Umbilical cord (tissue), 1 donor: ENCODE measurements at regions not wholly inside any gene's neighbourhood (a gene's known extent, or its start where the extent isn't known, plus 50 kb on each side); places are given as distances from the start of the nearest gene placed in this dataset.
"Not testable (repeated sequence)": the region's sequence is repeated elsewhere in the genome, so short reads cannot be mapped to it uniquely, and the experiment has no call there.

Experiments used
- DNase-seq: peaks from one replicate; pipeline ENCODE4 v3.0.0-alpha.2; 2015; ENCODE audit warnings: low spot score

DNA sequence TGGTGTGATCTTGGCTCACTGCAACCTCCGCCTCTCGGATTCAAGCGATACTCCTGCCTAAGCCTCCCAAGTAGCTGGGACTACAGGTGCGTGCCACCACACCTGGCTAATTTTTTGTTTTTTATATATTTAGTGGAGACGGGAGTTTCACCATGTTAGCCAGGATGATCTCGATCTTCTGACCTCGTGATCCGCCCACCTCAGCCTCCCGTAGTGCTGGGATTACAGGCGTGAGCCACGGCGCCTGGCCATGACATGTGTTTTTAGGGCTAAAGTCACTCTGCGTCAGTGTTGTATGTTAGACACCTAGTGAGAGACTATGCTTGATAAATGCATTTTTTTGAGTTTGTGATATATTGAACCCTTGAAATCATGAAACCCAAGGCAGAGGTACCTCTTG, 674.6 kb upstream of the CTNND2 start:
- DNase-seq = not testable (repeated sequence)

DNA sequence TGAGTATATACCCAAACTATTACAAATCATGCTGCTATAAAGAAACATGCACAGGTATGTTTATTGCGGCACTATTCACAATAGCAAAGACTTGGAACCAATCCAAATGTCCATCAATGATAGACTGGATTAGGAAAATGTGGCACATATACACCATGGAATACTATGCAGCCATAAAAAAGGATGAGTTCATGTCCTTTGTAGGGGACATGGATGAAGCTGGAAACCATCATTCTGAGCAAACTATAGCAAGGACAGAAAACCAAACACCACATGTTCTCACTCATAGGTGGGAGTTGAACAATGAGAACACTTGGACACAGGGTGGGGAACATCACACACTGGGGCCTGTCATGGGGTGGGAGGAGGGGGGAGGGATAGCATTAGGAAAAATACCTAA, 672.7 kb upstream of the CTNND2 start:
- not testable (repeated sequence) for DNase-seq

- DNase-seq = not testable (repeated sequence)
Measured at GRCh38 chr5:12574298-12575093, 670.2 kb upstream of the CTNND2 start.

DNA sequence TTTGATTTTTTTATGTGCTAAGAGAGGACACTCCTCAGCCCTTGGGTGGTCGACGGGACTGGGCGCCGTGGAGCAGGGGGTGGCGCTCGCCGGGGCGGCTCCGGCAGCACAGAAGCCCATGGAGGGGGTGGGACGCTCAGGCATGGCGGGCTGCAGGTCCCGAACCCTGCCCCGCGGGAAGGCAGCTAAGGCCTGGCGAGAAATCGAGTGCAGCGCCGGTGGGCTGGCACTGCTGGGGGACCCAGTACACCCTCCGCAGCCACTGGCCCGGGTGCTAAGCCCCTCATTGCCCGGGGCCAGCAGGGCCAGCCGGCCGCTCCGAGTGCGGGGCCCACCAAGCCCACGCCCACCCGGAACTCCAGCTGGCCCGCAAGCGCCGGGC, 669.7 kb upstream of the CTNND2 start:
- DNase-seq = not testable (repeated sequence)

GRCh38 chr5:12570688-12571087, 666.4 kb upstream of the CTNND2 start:
- DNase-seq = no peak

DNA sequence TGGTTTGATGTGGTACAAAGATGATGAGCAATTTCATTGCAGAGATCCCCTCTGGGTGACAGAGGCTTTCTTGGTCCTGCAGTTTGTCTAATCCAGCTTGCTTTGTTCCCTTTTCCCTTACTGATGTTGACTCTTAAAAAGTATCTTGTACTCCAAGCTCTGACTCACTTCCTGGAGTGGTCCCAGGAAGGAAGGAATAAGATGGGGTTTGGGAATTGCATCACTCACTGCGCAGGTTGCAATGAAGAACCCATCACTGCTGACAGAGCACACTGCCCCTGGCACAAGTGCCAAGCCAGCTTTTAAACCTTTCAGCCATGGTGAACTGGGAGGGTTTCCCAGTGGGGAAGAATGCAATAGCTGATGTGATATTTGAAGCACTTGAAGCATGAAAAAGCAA, 662.2 kb upstream of the CTNND2 start:
- no peak for DNase-seq

DNA sequence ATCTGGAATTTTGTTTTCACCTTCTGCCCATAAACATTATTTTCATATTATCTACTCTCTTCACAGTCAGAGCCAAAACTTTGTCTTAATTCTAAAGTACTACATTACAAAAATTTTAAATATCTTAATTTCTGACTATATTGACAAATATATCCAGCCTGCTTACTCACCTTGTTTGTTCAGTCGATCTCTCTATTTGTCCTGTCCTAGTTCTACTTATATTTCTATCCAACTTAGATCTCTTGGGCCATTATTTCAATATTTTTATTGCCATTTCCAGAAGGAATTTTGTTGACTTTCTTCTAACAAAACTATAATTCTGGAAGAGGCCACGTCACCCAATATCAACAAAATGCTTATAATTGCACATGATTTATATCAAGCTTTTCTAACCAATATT, 652.8 kb upstream of the CTNND2 start:
- no peak for DNase-seq

DNA sequence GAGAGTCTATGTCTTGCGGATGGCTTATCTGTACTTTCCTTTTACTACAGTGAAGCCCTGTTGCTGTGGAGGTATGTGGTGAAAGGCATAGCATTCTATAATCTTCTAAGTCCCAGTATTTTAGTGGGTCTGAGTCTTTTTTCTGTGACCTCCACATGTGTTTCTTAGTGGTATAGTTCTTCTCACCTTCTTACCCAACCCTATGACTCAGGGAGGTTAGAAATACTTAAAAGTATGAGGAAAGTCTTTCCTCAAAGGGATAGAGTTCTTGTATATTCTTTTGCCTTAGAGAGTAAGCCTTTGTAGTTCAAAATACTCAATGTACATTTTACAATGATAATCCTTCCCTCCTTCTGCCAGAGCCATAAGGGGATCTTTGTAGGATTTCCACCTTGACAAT, 621.9 kb upstream of the CTNND2 start:
- no peak for DNase-seq

DNA sequence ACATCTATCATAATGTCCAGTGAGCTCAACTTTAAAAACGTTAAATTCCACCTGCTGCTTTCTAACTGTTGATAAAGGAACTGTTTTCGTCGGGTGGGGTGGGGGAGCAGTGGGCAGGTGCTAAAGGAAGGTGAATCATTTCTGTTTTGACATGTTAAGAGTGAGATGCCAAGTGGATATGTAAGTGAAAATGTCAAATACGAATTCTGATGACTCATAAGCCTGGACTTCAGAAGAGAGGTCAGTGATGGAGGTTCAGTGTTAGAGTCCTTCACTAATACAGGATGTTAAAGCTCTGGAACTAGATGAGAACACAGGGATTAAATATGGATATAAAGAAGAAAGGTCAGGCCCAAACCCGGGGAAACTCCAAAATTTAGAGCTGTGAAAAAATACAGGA, 617.9 kb upstream of the CTNND2 start:
- no peak for DNase-seq

DNA sequence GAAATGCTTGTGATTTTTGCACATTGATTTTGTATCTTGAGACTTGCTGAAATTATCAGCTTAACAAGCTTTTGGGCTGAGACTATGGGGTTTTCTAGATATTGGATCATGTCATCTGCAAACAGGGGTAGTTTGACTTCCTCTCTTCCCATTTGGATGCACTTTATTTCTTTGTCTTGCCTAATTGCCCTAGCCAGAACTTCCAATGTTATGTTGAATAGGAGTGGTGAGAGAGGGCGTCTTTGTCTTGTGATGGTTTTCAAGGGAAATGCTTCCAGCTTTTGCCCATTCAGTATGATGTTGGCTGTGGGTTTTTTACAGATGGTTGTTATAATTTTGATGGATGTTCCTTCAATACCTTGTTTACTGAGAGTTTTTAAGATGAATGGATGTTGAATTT, 600.7 kb upstream of the CTNND2 start:
- DNase-seq = not testable (repeated sequence)

- no peak for DNase-seq
Measured at GRCh38 chr5:12488161-12488560, 583.9 kb upstream of the CTNND2 start.

- DNase-seq = no peak
Measured at GRCh38 chr5:12480487-12480886, 576.2 kb upstream of the CTNND2 start.

- DNase-seq = no peak
Measured at GRCh38 chr5:12477554-12477953, 573.3 kb upstream of the CTNND2 start.

DNA sequence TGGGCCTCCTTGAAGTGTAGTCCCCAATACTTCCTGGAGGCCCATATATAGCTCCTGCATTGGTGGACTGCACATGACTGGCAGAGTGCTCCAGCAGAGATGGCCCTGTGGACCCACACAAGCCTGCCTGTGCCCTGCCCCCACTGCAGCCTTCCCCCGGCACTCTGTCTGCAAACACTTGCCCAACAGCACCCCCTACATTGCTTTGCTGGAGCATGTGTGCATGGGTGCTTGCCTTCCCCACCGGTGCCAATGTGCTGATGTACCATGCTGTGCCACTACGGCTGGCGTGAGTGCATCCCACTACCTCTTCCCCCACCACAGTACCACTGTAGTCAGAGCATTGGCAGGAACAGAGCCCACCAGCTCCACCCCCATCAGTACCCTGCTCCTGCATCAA, 563.6 kb upstream of the CTNND2 start:
- no peak for DNase-seq

GRCh38 chr5:12460493-12461261, 556.4 kb upstream of the CTNND2 start:
- DNase-seq = no peak

DNA sequence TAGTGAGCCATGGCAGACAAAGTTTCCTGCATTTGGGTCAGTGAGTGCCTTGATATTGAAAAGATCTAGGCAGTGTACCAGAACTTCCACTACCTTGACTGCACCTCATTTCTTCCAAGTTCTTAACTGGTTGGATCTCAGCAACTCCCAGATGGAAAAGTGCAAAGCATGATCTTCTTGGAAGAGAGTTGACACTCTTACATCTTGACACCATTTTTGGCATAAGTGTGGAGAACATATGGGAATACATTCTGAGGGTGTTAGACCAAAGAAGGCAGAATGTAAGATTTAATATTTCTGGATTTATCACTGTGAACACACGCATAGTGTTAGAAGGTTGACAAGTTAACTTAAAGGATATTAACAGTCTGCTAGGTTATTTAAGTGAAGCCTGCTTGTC, 555.1 kb upstream of the CTNND2 start:
- no peak for DNase-seq

DNA sequence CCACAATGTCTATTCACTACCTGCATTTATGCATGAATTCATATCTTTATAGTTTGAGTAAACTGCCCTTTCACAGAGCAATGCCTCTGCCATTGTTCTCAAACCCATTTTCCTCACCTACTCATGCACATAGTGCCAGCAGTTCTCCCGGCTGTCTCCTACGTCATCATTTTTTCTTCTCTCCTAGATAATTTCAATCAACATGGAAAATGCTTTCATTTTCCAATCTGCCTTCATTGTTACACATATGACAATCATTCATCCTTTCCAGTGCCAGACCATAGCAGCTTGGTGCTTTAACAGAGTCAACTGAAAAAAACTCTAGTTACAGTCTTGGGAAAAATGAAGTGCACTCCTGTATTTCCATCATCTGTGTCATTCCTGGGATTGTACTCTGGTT, 514.8 kb upstream of the CTNND2 start:
- no peak for DNase-seq

DNA sequence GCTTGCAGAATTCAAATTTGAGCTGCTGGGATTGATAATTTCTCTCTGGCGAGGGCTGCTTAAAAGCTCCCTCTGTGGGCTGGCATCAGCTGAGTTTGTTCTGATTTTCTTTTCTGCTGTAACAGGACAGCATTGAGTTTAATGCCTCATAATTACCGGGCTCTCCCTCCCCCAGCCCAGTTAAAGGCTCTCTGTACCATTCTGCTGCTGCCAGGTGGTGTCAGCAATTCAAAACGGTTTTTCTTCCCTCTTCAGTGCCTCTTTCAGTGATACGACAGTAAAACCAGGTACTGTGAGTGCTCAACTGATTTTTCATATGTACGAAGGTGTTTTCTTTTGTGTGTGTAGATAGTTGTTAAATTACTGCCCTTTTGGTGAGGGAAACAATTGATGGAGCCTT, 509.3 kb upstream of the CTNND2 start:
- no peak for DNase-seq

DNA sequence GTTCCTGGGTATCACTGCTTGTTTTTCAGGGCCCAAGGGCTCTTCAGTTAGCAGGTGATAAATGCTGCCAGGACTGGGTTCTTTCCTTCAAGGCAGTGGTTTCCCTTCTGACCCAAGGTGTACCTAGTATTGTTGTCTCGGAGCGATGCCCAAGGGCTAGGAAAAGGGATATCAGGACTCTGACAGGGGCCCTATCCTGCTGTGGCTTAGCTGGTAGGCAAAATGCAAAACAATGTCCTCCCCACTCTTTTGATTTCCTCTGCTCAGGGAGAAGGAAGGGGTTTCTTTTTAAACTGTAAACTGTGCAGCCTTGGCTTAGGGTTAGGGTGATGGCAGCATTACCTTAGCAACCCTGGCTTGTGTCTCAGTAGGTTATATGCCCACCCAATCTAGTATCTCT, 508.8 kb upstream of the CTNND2 start:
- no peak for DNase-seq

GRCh38 chr5:12399868-12400267, 495.6 kb upstream of the CTNND2 start:
- DNase-seq = no peak

GRCh38 chr5:12392246-12392645, 488.0 kb upstream of the CTNND2 start:
- DNase-seq = no peak

DNA sequence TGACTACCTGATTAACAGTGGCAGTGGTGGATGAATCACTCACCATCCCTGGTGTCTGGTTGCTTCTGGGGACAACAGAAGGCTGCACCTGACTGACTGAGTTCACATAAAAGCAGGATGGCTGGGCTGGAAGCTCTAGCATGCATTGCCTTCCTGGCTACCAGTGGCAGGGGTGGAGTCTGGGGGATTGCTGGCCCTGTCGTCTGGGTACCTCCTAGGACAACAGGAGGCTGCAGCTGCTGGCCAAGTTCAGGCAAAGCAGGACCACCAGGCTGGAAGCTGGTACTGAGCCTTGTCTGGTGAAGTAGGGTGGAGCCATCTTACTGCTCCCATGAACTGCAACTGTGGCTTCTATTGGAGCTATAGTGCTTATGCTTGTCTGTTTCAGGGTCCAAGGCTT, 480.8 kb upstream of the CTNND2 start:
- no peak for DNase-seq

DNA sequence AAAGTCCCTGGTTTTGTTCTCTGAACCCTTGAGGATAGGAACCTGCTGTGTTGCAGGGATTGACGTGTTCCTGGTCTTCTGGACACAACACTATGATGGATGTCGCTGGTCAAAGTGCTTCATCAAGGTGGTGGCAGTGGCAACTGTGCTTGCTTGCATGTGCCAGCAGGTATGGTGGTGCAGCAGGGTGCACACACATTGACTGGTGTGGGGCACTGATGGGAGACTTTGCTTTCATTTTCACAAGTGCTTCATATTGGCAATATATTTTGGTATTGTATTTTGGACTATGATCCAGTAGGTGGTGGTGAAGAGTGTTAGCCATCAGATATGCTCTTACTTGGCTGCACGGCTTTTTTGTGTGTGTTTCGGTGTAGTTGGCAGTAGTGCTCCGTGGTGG, 479.8 kb upstream of the CTNND2 start:
- no peak for DNase-seq
